GM18505 (cell line): ENCODE measurements at regions not wholly inside any gene's neighbourhood (a gene's known extent, or its start where the extent isn't known, plus 50 kb on each side); places are given as distances from the start of the nearest gene placed in this dataset.
A peak's percentile ranks its signal among the peaks of the same experiment; 100 is the strongest.

Experiments
- ATAC-seq: cut with Tn5 transposase; IDR thresholded peaks from one replicate; pipeline ENCODE4 v1.9.1; 2021; ENCODE audit not compliant: unreplicated experiment
- POLR2A ChIP-seq: IDR thresholded peaks from 4 replicates; pipeline ENCODE4 v1.6.1; 2011; ENCODE audit warnings: borderline replicate concordance; ENCODE audit not compliant: insufficient read depth, insufficient read length; ENCODE audit errors: extremely low read depth

DNA sequence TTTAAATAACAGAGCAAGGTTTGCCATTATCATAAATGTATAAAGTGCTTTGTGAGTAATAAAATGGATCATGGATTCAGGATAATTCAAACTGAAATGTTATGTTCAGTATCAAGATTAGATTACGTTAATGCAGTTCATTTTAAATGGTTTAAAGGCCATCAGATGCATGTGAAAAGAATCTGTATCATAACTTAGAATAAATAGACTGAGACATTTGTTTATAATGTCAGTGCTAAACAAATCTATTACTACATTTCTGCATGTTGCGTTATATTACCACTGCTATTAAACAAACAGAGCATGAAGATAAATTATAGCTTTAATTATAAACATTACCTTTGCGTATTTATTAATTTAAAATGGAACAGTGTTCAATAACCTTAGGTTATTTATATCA lies 160.2 kb downstream of the TOX3 start:
- ATAC-seq: no peak
- TF ChIP-seq POLR2A: no peak

DNA sequence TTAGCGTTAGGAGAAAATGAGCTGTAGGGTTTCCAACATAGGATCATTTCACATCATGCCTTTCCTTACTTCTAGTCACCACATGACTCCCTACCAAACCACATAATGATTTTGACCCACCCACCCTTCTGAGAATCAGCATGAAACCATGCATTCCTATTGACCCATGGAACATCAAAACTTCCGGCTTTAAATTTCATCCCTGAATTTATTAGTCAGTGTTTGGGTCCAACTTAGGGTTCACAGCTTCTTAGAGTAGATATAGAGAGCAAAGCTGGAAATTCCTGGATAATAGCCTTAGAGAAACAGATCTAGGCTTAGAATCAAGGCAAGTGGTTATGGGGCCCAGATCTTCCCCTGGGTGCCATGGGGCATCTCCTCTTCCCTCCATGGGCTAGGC lies 162.6 kb downstream of the TOX3 start:
- ATAC-seq: no peak
- TF ChIP-seq POLR2A: no peak

DNA sequence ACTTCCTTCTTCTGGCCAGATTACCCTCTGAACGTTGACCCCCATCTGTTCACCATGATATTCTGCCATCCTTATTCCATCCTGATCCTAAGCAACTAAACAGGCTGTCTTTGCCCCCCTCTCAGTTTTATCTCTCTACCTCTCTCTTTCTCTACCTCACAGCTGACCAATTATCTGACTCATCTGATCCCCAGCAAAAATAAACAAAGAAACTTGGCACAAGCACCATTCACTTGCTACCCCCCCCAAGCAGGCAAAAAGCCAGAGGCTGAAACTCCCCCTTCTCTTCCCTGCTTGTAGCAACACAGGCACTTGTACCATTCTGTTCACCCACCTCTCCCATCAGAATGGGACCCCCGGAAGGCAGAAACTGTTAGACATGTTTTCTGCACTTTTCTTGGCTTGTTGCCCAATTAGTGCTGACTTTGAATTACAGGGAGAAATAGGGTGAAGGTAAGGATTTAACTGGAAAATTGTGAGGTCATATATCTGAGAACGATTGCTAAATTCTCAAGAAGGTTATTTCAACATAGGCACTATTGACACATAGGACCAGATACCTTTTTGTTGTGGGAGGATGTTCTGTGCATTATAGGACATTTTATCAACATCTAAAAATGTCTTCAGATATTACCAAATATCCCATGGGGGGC lies 163.2 kb downstream of the TOX3 start:
- no peak for ATAC-seq

GRCh38 chr16:52383119-52383518 lies 163.8 kb downstream of the TOX3 start:
- TF ChIP-seq POLR2A: no peak
- no peak for ATAC-seq

More for the DNA sequence above, 163.2 kb downstream of the TOX3 start:
- TF ChIP-seq POLR2A: no peak

DNA sequence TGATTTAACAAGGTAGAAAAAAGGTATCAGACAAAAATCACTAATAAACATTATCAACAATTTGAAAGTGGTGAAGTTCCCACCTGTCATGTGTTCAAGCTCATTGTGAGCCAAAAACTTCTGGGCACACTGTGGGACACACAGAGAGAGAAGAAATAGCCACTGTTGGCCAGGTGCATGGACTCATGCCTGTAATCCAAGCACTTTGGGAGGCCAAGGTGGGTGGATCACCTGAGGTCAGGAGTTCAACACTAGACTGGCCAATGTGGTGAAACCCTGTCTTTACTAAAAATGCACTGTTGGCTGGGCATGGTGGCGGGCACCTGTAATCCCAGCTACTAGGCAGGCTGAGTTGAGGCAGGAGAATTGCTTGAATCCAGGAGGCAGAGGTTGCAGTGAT lies 167.4 kb downstream of the TOX3 start:
- ATAC-seq: no peak
- no peak for TF ChIP-seq POLR2A

DNA sequence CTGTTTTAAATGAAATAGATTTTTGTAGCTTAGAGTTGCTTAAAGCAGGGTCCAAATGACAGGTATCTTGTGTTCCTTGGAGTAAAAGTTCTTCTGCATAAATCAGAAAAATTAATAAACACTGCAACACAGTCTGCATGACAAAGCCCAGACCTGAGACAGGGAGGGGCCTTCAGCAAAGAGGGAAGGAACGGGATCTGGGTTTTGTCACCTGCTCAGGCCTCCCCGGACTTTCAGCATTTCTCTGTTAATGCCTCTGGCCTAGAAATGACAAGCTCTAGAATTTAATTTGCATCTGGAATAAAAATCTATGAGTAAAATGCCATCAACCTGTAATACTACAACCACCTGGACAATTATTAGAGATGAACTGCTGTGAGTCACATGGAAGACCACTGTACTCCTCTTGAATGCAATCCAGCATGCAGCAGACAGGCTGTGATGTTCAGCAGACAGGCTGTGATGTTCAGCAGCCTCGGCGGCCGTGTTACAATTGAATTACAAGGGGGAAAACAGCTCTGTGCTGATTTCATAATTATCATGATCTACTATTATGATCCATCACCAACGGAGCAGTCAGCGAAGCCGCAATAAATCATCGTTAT lies 170.2 kb downstream of the TOX3 start:
- no peak for ATAC-seq
- TF ChIP-seq POLR2A: no peak

- TF ChIP-seq POLR2A: no peak
- no peak for ATAC-seq
These were observed 174.6 kb downstream of the TOX3 start for GRCh38 chr16:52372313-52372712.

GRCh38 chr16:52368859-52369258 lies 178.1 kb downstream of the TOX3 start:
- TF ChIP-seq POLR2A: no peak

DNA sequence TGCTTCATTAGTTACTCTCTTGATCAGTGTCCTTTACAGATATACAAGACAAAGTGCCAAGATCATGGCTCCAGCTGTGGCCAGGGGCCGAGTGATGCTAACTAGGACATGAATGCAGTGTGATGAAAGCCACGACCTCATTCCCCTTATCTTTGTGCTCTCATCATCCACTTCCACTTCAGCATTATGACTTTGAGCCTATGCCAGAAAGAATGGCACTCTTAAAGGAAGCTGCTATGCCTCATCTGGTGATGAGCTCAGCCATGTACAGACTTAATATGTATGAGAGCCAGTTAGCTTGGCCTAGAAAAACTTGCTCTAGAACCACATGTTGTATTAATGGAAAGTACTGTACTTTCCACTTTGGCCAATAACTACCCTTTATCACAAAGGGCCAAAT lies 179.1 kb downstream of the TOX3 start:
- ATAC-seq: no peak
- no peak for TF ChIP-seq POLR2A

More at GRCh38 chr16:52368859-52369258, 178.1 kb downstream of the TOX3 start:
- ATAC-seq: no peak

GRCh38 chr16:52366983-52367382 lies 180.0 kb downstream of the TOX3 start:
- no peak for TF ChIP-seq POLR2A
- ATAC-seq: no peak

- TF ChIP-seq POLR2A: no peak
- peak; percentile 77 for ATAC-seq
These were observed 182.4 kb downstream of the TOX3 start for GRCh38 chr16:52364500-52364899.

GRCh38 chr16:52363082-52363481 lies 183.9 kb downstream of the TOX3 start:
- TF ChIP-seq POLR2A: no peak
- no peak for ATAC-seq

- no peak for TF ChIP-seq POLR2A
- ATAC-seq: no peak
These were observed 189.2 kb downstream of the TOX3 start for GRCh38 chr16:52357711-52358110.

DNA sequence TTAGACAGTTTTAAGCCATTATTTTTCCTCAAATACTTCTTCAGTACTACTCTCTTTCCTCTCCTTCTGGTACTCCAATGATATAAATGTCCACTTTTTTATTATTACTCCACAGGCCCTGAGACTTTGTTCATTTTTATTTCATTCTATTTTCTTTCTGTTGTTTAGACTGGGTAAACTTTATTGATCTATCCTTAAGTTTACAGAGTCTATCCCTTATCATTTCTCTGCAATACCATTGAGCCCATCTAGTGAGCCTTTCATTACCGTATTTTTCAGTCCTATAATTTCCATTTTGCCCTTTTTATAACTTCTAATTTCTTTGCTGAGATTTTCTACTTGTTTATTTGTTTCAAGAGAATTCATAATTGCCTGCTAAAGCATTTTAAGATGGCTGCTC lies 193.7 kb downstream of the TOX3 start:
- ATAC-seq: no peak
- no peak for TF ChIP-seq POLR2A
